Brain pericyte (primary cell): ENCODE measurements at regions not wholly inside any gene's neighbourhood (a gene's known extent, or its start where the extent isn't known, plus 50 kb on each side); places are given as distances from the start of the nearest gene placed in this dataset.

Experiments
- DNase-seq: peaks from one replicate; pipeline ENCODE4 v3.0.0-alpha.2; 2012; ENCODE audit warnings: low read depth, low spot score

DNA sequence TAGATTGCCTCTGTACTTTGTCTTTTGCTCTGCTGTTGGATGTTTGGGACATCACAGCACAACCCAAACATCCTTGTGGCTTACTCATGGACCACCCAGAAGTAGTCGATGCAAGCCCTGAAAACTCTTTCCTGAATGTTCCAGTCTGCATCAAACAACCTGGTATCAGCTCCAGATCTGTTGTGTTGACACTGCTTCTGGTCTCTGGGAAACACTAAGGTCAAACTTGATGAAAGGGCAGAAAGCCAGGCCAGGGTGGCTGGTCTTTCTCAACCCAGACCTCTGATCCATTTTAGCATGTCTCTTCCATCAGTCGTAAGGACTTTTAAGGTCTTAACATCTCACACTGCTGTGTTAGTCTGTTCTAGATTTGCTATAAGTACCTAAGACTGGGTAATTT lies 265.7 kb downstream of the ZNF536 start:
- DNase-seq: no peak

GRCh38 chr19:30634996-30635975 lies 263.1 kb downstream of the ZNF536 start:
- no peak for DNase-seq

DNA sequence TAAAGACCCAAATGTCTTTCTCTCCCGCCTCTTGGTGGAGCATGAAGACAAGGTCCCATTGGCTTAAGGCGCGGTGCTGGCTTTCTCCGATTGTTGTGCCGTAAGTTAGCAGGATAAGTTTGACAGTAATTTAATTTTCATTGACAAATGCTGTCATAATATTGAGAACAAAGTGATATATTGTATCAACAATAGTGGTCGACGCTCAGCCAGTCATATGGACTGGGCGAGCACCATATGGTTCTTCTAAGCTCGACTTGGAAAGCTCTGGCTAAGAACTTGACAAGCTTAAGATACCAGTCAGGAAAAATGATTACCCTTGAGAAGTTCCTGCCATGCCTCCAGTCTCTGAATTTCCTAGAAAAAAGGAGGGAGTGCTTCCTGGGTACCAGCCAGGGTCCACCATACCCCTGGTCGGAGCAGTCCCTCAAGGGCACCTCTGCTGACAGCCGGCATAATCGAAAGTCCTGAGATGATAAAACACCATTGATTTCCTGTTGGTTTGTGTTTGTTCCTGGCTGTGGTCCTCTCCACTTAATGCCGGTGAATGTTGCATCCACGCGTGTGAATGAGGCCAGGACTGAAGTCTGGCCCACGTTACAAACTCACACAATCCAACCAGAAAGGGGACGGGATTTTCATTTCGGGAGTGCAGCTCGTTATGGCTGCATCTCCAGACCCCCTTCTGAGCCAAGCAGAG lies 262.1 kb downstream of the ZNF536 start:
- no peak for DNase-seq

- no peak for DNase-seq
Observed at GRCh38 chr19:30631033-30631370, 258.8 kb downstream of the ZNF536 start.

- no peak for DNase-seq
Observed at GRCh38 chr19:30630289-30631032, 258.3 kb downstream of the ZNF536 start.

DNA sequence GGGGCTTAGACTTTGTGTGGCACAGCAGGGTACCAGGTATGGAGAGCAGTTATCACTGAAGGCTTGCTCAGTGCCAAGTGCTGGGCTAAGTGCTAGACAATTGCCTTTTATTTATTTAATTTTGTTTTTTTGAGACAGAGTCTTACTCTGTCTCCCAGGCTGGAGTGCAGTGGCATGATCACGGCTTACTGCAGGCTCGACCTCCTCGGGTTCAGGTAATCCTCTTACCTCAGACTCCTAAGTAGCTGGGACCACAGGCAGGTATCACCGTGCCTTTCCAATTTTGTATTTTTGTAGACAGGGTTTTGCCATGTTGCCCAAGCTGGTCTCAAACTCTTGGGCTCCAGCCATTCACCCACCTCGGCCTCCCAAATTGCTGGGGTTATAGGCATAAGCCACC lies 256.9 kb downstream of the ZNF536 start:
- DNase-seq: no peak

DNA sequence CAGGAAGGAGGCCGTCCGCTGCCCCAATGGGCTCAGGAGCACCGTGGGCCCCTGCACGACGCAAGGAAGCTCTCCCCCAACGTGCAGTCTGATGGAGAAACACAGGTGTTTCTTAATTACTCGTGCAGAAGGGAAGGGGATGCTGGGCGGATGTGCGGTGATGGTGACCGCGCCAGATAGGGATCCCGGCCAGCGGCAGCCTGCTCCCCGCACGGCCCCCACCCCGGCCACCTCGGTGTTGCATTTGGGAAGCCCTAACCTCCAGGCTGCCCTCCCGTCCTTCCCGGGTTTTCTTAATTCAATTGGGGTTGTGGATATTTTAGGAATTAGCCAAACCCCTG lies 254.4 kb downstream of the ZNF536 start:
- no peak for DNase-seq

GRCh38 chr19:30625947-30626625 lies 253.9 kb downstream of the ZNF536 start:
- DNase-seq: no peak

- DNase-seq: no peak
Observed at GRCh38 chr19:30622276-30622675, 250.1 kb downstream of the ZNF536 start.

GRCh38 chr19:30621326-30621920 lies 249.2 kb downstream of the ZNF536 start:
- DNase-seq: no peak

GRCh38 chr19:30620354-30620753 lies 248.2 kb downstream of the ZNF536 start:
- no peak for DNase-seq

DNA sequence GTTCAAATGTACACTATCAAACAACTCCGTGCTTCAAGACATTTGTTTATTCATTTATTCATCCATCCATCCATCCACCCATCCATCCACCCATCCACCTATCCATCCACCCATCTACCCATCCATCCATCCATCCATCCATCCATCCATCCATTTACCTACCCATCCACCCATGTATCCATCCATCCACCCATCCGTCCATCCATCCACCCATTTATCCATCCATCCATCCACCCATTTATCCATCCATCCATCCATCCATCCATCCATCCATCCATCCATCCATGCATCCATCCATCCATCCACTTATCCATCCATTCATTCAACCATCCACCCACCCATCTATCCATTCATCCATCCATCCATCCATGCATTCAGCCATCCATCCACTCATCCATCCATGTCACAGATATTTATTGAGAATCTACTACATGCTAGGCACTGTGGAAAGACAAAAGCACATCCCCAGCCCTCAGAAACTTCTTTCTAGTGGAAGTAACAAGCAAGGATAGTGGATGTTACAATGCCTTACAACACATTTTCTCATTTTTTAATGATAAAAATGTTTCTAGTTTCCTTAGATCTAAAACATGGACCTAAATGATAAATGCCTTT lies 237.6 kb downstream of the ZNF536 start:
- no peak for DNase-seq

DNA sequence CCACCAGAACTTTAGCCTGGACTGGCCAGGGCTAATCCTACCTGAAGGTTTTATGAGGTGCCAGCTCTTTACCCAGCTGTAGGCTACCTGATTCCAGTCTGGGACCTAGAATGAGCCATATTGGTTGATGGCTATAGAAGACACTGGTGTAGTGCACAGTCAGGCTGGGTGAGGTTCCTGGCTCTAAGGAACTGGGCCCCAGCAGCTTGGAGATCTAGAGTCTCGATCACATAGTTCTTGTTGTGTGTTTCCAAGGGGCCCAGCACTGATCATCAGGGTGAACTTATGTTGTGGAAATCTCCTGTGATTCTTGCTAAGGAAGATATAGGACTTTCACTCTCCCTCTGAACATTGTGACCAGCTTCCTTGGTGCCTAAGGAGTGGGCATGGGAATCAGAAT lies 236.3 kb downstream of the ZNF536 start:
- DNase-seq: no peak
